MCF 10A (cell line): ENCODE measurements at regions not wholly inside any gene's neighbourhood (a gene's known extent, or its start where the extent isn't known, plus 50 kb on each side); places are given as distances from the start of the nearest gene placed in this dataset.
"Not testable (repeated sequence)": the region's sequence is repeated elsewhere in the genome, so short reads cannot be mapped to it uniquely, and the experiment has no call there.

Experiments
- BruUV-seq: library from RNA; stranded (reverse); fragments of 400-500 nt; replicated peaks from 2 replicates; lab custom pipeline; 2021; lab: Mats Ljungman, UMichigan
- CTCF ChIA-PET: fragments of 300-600 bp; sonication (Branson Sonifier 250); formaldehyde crosslinking; extraction: SDS; loops from one replicate; lab custom pipeline; 2021; ENCODE audit warnings: antibody characterized with exemption, inconsistent platforms; lab: Yijun Ruan, JAX
- POLR2A ChIA-PET: fragments of 300-600, 350-650 bp; sonication (Branson Sonifier 250); formaldehyde crosslinking; extraction: SDS; loops from one replicate; lab custom pipeline; 2020; ENCODE audit warnings: antibody characterized with exemption, inconsistent platforms; lab: Yijun Ruan, JAX
- DNase-seq: peaks from one replicate; pipeline ENCODE4 v3.0.0-alpha.2; 2018; ENCODE audit not compliant: unreplicated experiment
- H3K27ac Mint-ChIP-seq: one replicate; pipeline ENCODE4 v1.8.0; 2022; ENCODE audit warnings: mild to moderate bottlenecking, low read depth, mixed read lengths; ENCODE audit not compliant: unreplicated experiment
- H3K27me3 Mint-ChIP-seq: one replicate; pipeline ENCODE4 v1.8.0; 2022; ENCODE audit warnings: mixed read lengths; ENCODE audit not compliant: insufficient read depth, unreplicated experiment
- H3K36me3 Mint-ChIP-seq: one replicate; pipeline ENCODE4 v1.8.0; 2022; ENCODE audit warnings: mild to moderate bottlenecking, moderate library complexity, mixed read lengths; ENCODE audit not compliant: insufficient read depth, unreplicated experiment
- H3K4me1 Mint-ChIP-seq: one replicate; pipeline ENCODE4 v1.8.0; 2022; ENCODE audit warnings: mixed read lengths; ENCODE audit not compliant: insufficient read depth, unreplicated experiment
- H3K4me3 Mint-ChIP-seq: one replicate; pipeline ENCODE4 v1.8.0; 2022; ENCODE audit warnings: mild to moderate bottlenecking, moderate library complexity, mixed read lengths; ENCODE audit not compliant: unreplicated experiment
- H3K9me3 Mint-ChIP-seq: one replicate; pipeline ENCODE4 v1.8.0; 2022; ENCODE audit warnings: mixed read lengths; ENCODE audit not compliant: unreplicated experiment
- CTCF ChIP-seq: fragments of 200-600 bp; IDR thresholded peaks from one replicate; pipeline ENCODE4 v1.8.0; 2022; ENCODE audit warnings: antibody characterized with exemption, mild to moderate bottlenecking; ENCODE audit not compliant: unreplicated experiment
- intact Hi-C: fragments of 100-400 bp; cut with micrococcal nuclease; formaldehyde crosslinking; loops from 2 replicates; pipeline ENCODE4 v1.14.1; 2022

- Mint-ChIP-seq H3K27me3 (peaks cover 26% of the 10 kb centered on the region), H3K9me3 (no peaks in the 10 kb centered on the region)
These were observed 1046.7 kb downstream of the HACE1 start for GRCh38 chr6:103812970-103813369.

GRCh38 chr6:103801901-103802479 lies 1057.7 kb downstream of the HACE1 start:
- intact Hi-C loops: loop anchor here (2.0 kb wide), 1 partner anchor 523 kb away; no protein-coding TSS in a partner anchor
- H3K27ac Mint-ChIP-seq, H3K4me3 Mint-ChIP-seq, DNase-seq, POLR2A ChIA-PET, H3K4me1 Mint-ChIP-seq, H3K9me3 Mint-ChIP-seq, BruUV-seq, H3K36me3 Mint-ChIP-seq: not testable (repeated sequence)
- CTCF ChIA-PET: interaction anchor here (0.5 to 0.7 kb wide), 2 partner anchors 514 to 725 kb away, joined by 3 read pairs; no protein-coding TSS in a partner anchor
- H3K27me3 Mint-ChIP-seq: peaks cover 58% of the 10 kb centered on the region

More at GRCh38 chr6:103812970-103813369, 1046.7 kb downstream of the HACE1 start:
- POLR2A ChIA-PET: no interaction called here
- no peak overlapping the region for H3K4me3 Mint-ChIP-seq
- H3K4me1 Mint-ChIP-seq: no peaks in the 10 kb centered on the region
- H3K27ac Mint-ChIP-seq: no peak overlapping the region
- BruUV-seq: no TSS peak
- no peak for TF ChIP-seq CTCF
- no peak for DNase-seq
- H3K36me3 Mint-ChIP-seq: no peaks in the 10 kb centered on the region
- intact Hi-C loops: no loop called here
- CTCF ChIA-PET: interaction anchor here (1.3 kb wide), 1 partner anchor 15 kb away, joined by 4 read pairs; no protein-coding TSS in a partner anchor

GRCh38 chr6:103799971-103800670 lies 1059.6 kb downstream of the HACE1 start:
- TF ChIP-seq CTCF: no peak
- BruUV-seq: no TSS peak
- Mint-ChIP-seq H3K4me1 (no peaks in the 10 kb centered on the region), H3K9me3 (peaks cover 7% of the 10 kb centered on the region), H3K36me3 (no peaks in the 10 kb centered on the region), H3K27me3 (peaks cover 52% of the 10 kb centered on the region), H3K4me3 (no peak overlapping the region), H3K27ac (no peak overlapping the region)
- ChIA-PET POLR2A (no interaction called here), CTCF (interaction anchor here (0.6 to 1.3 kb wide), 5 partner anchors 431 to 1026 kb away, joined by 3 to 4 read pairs (median 3); no protein-coding TSS in a partner anchor)
- intact Hi-C loops: loop anchor here (2.0 kb wide), 1 partner anchor 525 kb away; no protein-coding TSS in a partner anchor
- DNase-seq: no peak

GRCh38 chr6:103798166-103798565 lies 1061.6 kb downstream of the HACE1 start:
- H3K4me3 Mint-ChIP-seq: no peak overlapping the region
- H3K27ac Mint-ChIP-seq: no peak overlapping the region
- ChIA-PET POLR2A (no interaction called here), CTCF (interaction anchor here (0.6 to 1.9 kb wide), 15 partner anchors 12 to 959 kb away, joined by 3 to 8 read pairs (median 4); no protein-coding TSS in a partner anchor)
- peaks cover 33% of the 10 kb centered on the region for H3K27me3 Mint-ChIP-seq
- H3K4me1 Mint-ChIP-seq: no peaks in the 10 kb centered on the region
- no peak for TF ChIP-seq CTCF
- H3K9me3 Mint-ChIP-seq: peaks cover 5% of the 10 kb centered on the region
- no peaks in the 10 kb centered on the region for H3K36me3 Mint-ChIP-seq
- no peak for DNase-seq
- intact Hi-C loops: no loop called here
- BruUV-seq: no TSS peak
